HepG2 (cell line): ENCODE measurements at regions not wholly inside any gene's neighbourhood (a gene's known extent, or its start where the extent isn't known, plus 50 kb on each side); places are given as distances from the start of the nearest gene placed in this dataset.

Experiments used
- ATAC-seq: fragments of 200-7000 bp; cut with Tn5 transposase; 3 replicates; pipeline ENCODE4 v1.9.1; 2020; ENCODE audit warnings: mild to moderate bottlenecking, moderate library complexity
- BruUV-seq: library from RNA; stranded (reverse); fragments of 400-500 nt; replicated peaks from 2 replicates; lab custom pipeline; 2021; lab: Mats Ljungman, UMichigan
- CTCF ChIA-PET: fragments of 300-600 bp; formaldehyde crosslinking; extraction: SDS; loops from one replicate; lab custom pipeline; 2021; ENCODE audit warnings: low total read pairs, inconsistent platforms, low intra/inter-chr PET ratio; lab: Yijun Ruan, JAX
- POLR2A ChIA-PET: fragments of 350-600 bp; sonication (Branson Sonifier 250); formaldehyde crosslinking; loops from one replicate; lab custom pipeline; 2020; ENCODE audit warnings: antibody characterized with exemption, inconsistent platforms; lab: Yijun Ruan, JAX
- DNase-seq: peaks from one replicate; pipeline ENCODE4 v3.0.0-alpha.2; 2015; ENCODE audit warnings: low spot score
- FAIRE-seq: peaks from 3 replicates; lab custom pipeline; 2011; peaks lifted over from hg19 to GRCh38; lab: Jason Lieb, UNC
- H2AFZ ChIP-seq: one replicate; pipeline ENCODE4 v1.6.1; 2011; ENCODE audit warnings: low read length, inconsistent platforms
- H3K27ac ChIP-seq: fragments of 300-600 bp; 3 replicates; pipeline ENCODE4 v1.8.0; 2011; ENCODE audit warnings: mixed run types, mild to moderate bottlenecking, mixed read lengths, low read length, inconsistent platforms; ENCODE audit not compliant: insufficient read depth; ENCODE audit errors: extremely low read length
- H3K27me3 ChIP-seq, 2 experiments: fragments of 200-600 bp in 1 of 2; 2 replicates in 1 of 2; 3 replicates in 1 of 2; pipeline versions ENCODE4 v1.6.0 to v1.8.0; 2011; ENCODE audit warnings: low read length in 2 of 2, mild to moderate bottlenecking in 2 of 2, moderate library complexity in 2 of 2, inconsistent platforms in 1 of 2; ENCODE audit not compliant: insufficient read depth in 2 of 2, control insufficient read depth in 1 of 2
- H3K36me3 ChIP-seq, 2 experiments: fragments of 200-600 bp in 1 of 2; replicated peaks in 1 of 2; 2 replicates in 1 of 2; 3 replicates in 1 of 2; pipeline versions ENCODE4 v1.5.1 to v1.8.0; 2011; ENCODE audit warnings: low read length in 2 of 2, inconsistent platforms in 1 of 2; ENCODE audit not compliant: insufficient read depth in 2 of 2, control insufficient read depth in 1 of 2
- H3K4me1 ChIP-seq: 2 replicates; pipeline ENCODE4 v1.5.1; 2012; ENCODE audit warnings: low read length, inconsistent platforms; ENCODE audit not compliant: insufficient read depth
- H3K4me2 ChIP-seq: 2 replicates; pipeline ENCODE4 v1.6.0; 2011; ENCODE audit warnings: low read depth, low read length, inconsistent platforms
- H3K4me3 ChIP-seq, 3 experiments: fragments of 200-600 bp in 1 of 3; sonication (generic), shearing (Covaris generic) in 1 of 3; replicated peaks in 1 of 3; 2 replicates each; pipeline ENCODE4 v1.5.1; 2011 to 2016; ENCODE audit warnings: low read length in 3 of 3, inconsistent platforms in 2 of 3, low read depth in 2 of 3, mild to moderate bottlenecking in 2 of 3, control low read depth in 1 of 3, mixed read lengths in 1 of 3; ENCODE audit not compliant: insufficient read depth in 1 of 3
- H3K79me2 ChIP-seq: one replicate; pipeline ENCODE4 v1.6.1; 2011; ENCODE audit warnings: low read length, inconsistent platforms; ENCODE audit not compliant: insufficient read depth
- H3K9ac ChIP-seq: 2 replicates; pipeline ENCODE4 v1.6.0; 2011; ENCODE audit warnings: mild to moderate bottlenecking, low read depth, low read length, inconsistent platforms; ENCODE audit not compliant: insufficient read depth
- H3K9me3 ChIP-seq: 2 replicates; pipeline ENCODE4 v1.5.1; 2012; ENCODE audit warnings: mild to moderate bottlenecking, low read length
- H4K20me1 ChIP-seq: 2 replicates; pipeline ENCODE4 v1.6.0; 2011; ENCODE audit warnings: inconsistent platforms, mild to moderate bottlenecking, low read length, moderate library complexity; ENCODE audit not compliant: insufficient read depth
- ATRX ChIP-seq: sonication (generic); formaldehyde crosslinking; IDR thresholded peaks from 2 replicates; pipeline ENCODE4 v1.4.0; 2020; ENCODE audit warnings: missing genetic modification reagents, borderline replicate concordance
- CENPX ChIP-seq: sonication (generic); formaldehyde crosslinking; IDR thresholded peaks from 2 replicates; pipeline ENCODE4 v1.9.0; 2021; ENCODE audit warnings: mild to moderate bottlenecking, missing genetic modification reagents, moderate library complexity
- CREM ChIP-seq, 2 experiments: sonication (generic) in 1 of 2; formaldehyde crosslinking in 1 of 2; IDR thresholded peaks; 2 replicates each; pipeline versions ENCODE4 v1.4.0 to v1.6.1; 2016 to 2020; ENCODE audit warnings: antibody characterized with exemption in 1 of 2, mild to moderate bottlenecking in 1 of 2, missing genetic modification reagents in 1 of 2
- GMEB2 ChIP-seq: IDR thresholded peaks from 2 replicates; pipeline ENCODE4 v1.6.1; 2016; ENCODE audit warnings: missing biosample characterization, missing genetic modification reagents, low read depth
- GTF2F1 ChIP-seq: fragments of 150-350 bp; IDR thresholded peaks from 2 replicates; pipeline ENCODE4 v1.6.1; 2014; ENCODE audit warnings: low read length
- NAIF1 ChIP-seq: sonication (generic); formaldehyde crosslinking; IDR thresholded peaks from 2 replicates; pipeline ENCODE4 v1.5.0; 2020; ENCODE audit warnings: mild to moderate bottlenecking, missing genetic modification reagents, borderline replicate concordance
- NFATC3 ChIP-seq: sonication (generic); formaldehyde crosslinking; IDR thresholded peaks from 2 replicates; pipeline ENCODE4 v1.5.1; 2020; ENCODE audit warnings: mild to moderate bottlenecking, missing genetic modification reagents
- PPARG ChIP-seq: conservative IDR thresholded peaks from 2 replicates; pipeline ENCODE4 v1.6.1; 2016; ENCODE audit warnings: missing biosample characterization, missing genetic modification reagents
- RCOR2 ChIP-seq: IDR thresholded peaks from 2 replicates; pipeline ENCODE4 v1.6.1; 2016; ENCODE audit warnings: missing biosample characterization, missing genetic modification reagents
- SRSF1 ChIP-seq: fragments of 200-400 bp; formaldehyde crosslinking; optimal IDR thresholded peaks from 2 replicates; pipeline ENCODE3; 2017; ENCODE audit warnings: mild to moderate bottlenecking, low read depth, low read length, moderate library complexity
- THAP11 ChIP-seq: IDR thresholded peaks from 2 replicates; pipeline ENCODE4 v1.6.1; 2016; ENCODE audit warnings: missing biosample characterization, missing genetic modification reagents
- XBP1 ChIP-seq: sonication (generic); formaldehyde crosslinking; IDR thresholded peaks from 2 replicates; pipeline ENCODE4 v1.5.0; 2020; ENCODE audit warnings: missing genetic modification reagents
- ZKSCAN8 ChIP-seq: IDR thresholded peaks from 2 replicates; pipeline ENCODE4 v1.6.1; 2016; ENCODE audit warnings: borderline replicate concordance, missing genetic modification reagents, missing compliant biosample characterization
- ZNF883 ChIP-seq: sonication (generic); formaldehyde crosslinking; IDR thresholded peaks from 2 replicates; pipeline ENCODE4 v1.5.1; 2020; ENCODE audit warnings: mild to moderate bottlenecking, missing genetic modification reagents; ENCODE audit errors: not compliant biosample characterization
- in situ Hi-C: cut with HindIII; loops from 2 replicates; pipeline ENCODE4 v1.10.0; 2017; ENCODE audit warnings: low pct_unique_long_range_greater_than_20kb; ENCODE audit not compliant: extremely low pct_ligation_motif_present
- intact Hi-C: fragments of 100-400 bp; cut with micrococcal nuclease; formaldehyde crosslinking; loops from one replicate; pipeline ENCODE4 v1.10.0; 2022; ENCODE audit not compliant: unreplicated experiment
- TF ChIP-seq, protein P1 (sequence below), 2 experiments: sonication (generic) in 1 of 2; formaldehyde crosslinking in 1 of 2; IDR thresholded peaks; 2 replicates each; pipeline versions ENCODE4 v1.4.0 to v1.6.1; 2018 to 2020; ENCODE audit warnings: missing genetic modification reagents in 2 of 2, borderline replicate concordance in 1 of 2, low read depth in 1 of 2, mild to moderate bottlenecking in 1 of 2, missing biosample characterization in 1 of 2
- TF ChIP-seq, protein P2 (sequence below): sonication (generic); formaldehyde crosslinking; IDR thresholded peaks from 2 replicates; pipeline ENCODE4 v1.4.0; 2020; ENCODE audit warnings: missing genetic modification reagents

- TF ChIP-seq ZNF883 (CRISPR knock-in tag) (no peak), GTF2F1 (no peak), CREM (IDR thresholded peaks at IDR 0.05) (no peak), CREM (CRISPR knock-in tag; IDR thresholded peaks at IDR 0.05) (no peak), NFATC3 (CRISPR knock-in tag) (no peak)
These were observed 135.2 kb downstream of the RDH14 start (continued) for GRCh38 chr2:18425210-18425703.

GRCh38 chr2:18423636-18424035, 136.8 kb downstream of the RDH14 start:
- H3K4me1 ChIP-seq: no peaks in the 10 kb centered on the region
- no peaks in the 10 kb centered on the region; a peak in 1 of 5 replicates for H3K27me3 ChIP-seq
- in situ Hi-C loops: no loop called here
- no peak for ATAC-seq
- H3K36me3 ChIP-seq: no peaks in the 10 kb centered on the region
- H3K9ac ChIP-seq: no peak overlapping the region
- no peak overlapping the region for H2AFZ ChIP-seq
- no peak for FAIRE-seq
- no peak for DNase-seq
- H3K9me3 ChIP-seq: no peaks in the 10 kb centered on the region
- ChIA-PET POLR2A (no interaction called here), CTCF (no interaction called here)
- H3K4me2 ChIP-seq: no peak overlapping the region
- no peaks in the 10 kb centered on the region for H4K20me1 ChIP-seq
- intact Hi-C loops: no loop called here
- no peak overlapping the region for H3K4me3 ChIP-seq
- no peak overlapping the region for H3K27ac ChIP-seq
- BruUV-seq: no TSS peak
- H3K79me2 ChIP-seq: no peaks in the 10 kb centered on the region
- TF ChIP-seq GMEB2 (CRISPR knock-in tag) (no peak), CENPX (no peak), ATRX (no peak), SRSF1 (no peak), ZKSCAN8 (CRISPR knock-in tag) (no peak), PPARG (CRISPR knock-in tag) (no peak), RCOR2 (CRISPR knock-in tag) (no peak), THAP11 (CRISPR knock-in tag) (no peak), NAIF1 (no peak), XBP1 (CRISPR knock-in tag) (no peak)
- TF ChIP-seq, protein P1, sequence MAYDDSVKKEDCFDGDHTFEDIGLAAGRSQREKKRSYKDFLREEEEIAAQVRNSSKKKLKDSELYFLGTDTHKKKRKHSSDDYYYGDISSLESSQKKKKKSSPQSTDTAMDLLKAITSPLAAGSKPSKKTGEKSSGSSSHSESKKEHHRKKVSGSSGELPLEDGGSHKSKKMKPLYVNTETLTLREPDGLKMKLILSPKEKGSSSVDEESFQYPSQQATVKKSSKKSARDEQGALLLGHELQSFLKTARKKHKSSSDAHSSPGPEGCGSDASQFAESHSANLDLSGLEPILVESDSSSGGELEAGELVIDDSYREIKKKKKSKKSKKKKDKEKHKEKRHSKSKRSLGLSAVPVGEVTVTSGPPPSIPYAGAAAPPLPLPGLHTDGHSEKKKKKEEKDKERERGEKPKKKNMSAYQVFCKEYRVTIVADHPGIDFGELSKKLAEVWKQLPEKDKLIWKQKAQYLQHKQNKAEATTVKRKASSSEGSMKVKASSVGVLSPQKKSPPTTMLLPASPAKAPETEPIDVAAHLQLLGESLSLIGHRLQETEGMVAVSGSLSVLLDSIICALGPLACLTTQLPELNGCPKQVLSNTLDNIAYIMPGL (CRISPR knock-in tag; IDR thresholded peaks at IDR 0.05; ENCODE audit: borderline replicate concordance in 1 of 2, low read depth in 1 of 2): no peak
- TF ChIP-seq, protein P2, sequence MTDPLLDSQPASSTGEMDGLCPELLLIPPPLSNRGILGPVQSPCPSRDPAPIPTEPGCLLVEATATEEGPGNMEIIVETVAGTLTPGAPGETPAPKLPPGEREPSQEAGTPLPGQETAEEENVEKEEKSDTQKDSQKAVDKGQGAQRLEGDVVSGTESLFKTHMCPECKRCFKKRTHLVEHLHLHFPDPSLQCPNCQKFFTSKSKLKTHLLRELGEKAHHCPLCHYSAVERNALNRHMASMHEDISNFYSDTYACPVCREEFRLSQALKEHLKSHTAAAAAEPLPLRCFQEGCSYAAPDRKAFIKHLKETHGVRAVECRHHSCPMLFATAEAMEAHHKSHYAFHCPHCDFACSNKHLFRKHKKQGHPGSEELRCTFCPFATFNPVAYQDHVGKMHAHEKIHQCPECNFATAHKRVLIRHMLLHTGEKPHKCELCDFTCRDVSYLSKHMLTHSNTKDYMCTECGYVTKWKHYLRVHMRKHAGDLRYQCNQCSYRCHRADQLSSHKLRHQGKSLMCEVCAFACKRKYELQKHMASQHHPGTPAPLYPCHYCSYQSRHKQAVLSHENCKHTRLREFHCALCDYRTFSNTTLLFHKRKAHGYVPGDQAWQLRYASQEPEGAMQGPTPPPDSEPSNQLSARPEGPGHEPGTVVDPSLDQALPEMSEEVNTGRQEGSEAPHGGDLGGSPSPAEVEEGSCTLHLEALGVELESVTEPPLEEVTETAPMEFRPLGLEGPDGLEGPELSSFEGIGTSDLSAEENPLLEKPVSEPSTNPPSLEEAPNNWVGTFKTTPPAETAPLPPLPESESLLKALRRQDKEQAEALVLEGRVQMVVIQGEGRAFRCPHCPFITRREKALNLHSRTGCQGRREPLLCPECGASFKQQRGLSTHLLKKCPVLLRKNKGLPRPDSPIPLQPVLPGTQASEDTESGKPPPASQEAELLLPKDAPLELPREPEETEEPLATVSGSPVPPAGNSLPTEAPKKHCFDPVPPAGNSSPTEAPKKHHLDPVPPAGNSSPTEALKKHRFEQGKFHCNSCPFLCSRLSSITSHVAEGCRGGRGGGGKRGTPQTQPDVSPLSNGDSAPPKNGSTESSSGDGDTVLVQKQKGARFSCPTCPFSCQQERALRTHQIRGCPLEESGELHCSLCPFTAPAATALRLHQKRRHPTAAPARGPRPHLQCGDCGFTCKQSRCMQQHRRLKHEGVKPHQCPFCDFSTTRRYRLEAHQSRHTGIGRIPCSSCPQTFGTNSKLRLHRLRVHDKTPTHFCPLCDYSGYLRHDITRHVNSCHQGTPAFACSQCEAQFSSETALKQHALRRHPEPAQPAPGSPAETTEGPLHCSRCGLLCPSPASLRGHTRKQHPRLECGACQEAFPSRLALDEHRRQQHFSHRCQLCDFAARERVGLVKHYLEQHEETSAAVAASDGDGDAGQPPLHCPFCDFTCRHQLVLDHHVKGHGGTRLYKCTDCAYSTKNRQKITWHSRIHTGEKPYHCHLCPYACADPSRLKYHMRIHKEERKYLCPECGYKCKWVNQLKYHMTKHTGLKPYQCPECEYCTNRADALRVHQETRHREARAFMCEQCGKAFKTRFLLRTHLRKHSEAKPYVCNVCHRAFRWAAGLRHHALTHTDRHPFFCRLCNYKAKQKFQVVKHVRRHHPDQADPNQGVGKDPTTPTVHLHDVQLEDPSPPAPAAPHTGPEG (CRISPR knock-in tag): no peak
